ENCODE measurements at regions not wholly inside any gene's neighbourhood (a gene's known extent, or its start where the extent isn't known, plus 50 kb on each side); places are given as distances from the start of the nearest gene placed in this dataset.

- CTCF ChIA-PET, result no interaction called here
- DNase-seq (ENCODE audit: low read depth, low spot score), result no peak
- no peak overlapping the region for H3K4me3 ChIP-seq (ENCODE audit: low read depth, low read length)
- POLR2A ChIA-PET, result no interaction called here
- TF ChIP-seq CTCF (IDR thresholded peaks at IDR 0.05; ENCODE audit: insufficient read depth, low read length, missing control alignments), result no peak
Observed at GRCh38 chr6:153623496-153623895, 415.5 kb upstream of the OPRM1 start.

- DNase-seq (ENCODE audit: low read depth, low spot score), result no peak
- POLR2A ChIA-PET, result no interaction called here
- H3K4me3 ChIP-seq (ENCODE audit: low read depth, low read length), result no peak overlapping the region
- CTCF ChIA-PET, result no interaction called here
- no peak for TF ChIP-seq CTCF (IDR thresholded peaks at IDR 0.05; ENCODE audit: insufficient read depth, low read length, missing control alignments)
Observed at GRCh38 chr6:153621491-153621890, 417.5 kb upstream of the OPRM1 start.

GRCh38 chr6:153621070-153621469, 418.0 kb upstream of the OPRM1 start:
- ChIA-PET POLR2A (no interaction called here), CTCF (no interaction called here)
- no peak for TF ChIP-seq CTCF (IDR thresholded peaks at IDR 0.05; ENCODE audit: insufficient read depth, low read length, missing control alignments)
- DNase-seq (ENCODE audit: low read depth, low spot score), result no peak
- no peak overlapping the region for H3K4me3 ChIP-seq (ENCODE audit: low read depth, low read length)

GRCh38 chr6:153618371-153619322, 420.4 kb upstream of the OPRM1 start:
- ChIA-PET CTCF (no interaction called here), POLR2A (no interaction called here)
- no peak for TF ChIP-seq CTCF (IDR thresholded peaks at IDR 0.05; ENCODE audit: insufficient read depth, low read length, missing control alignments)
- H3K4me3 ChIP-seq (ENCODE audit: low read depth, low read length), result no peak overlapping the region
- no peak for DNase-seq (ENCODE audit: low read depth, low spot score)

GRCh38 chr6:153616506-153616905, 422.5 kb upstream of the OPRM1 start:
- no peak for DNase-seq (ENCODE audit: low read depth, low spot score)
- POLR2A ChIA-PET, result no interaction called here
- no peak overlapping the region for H3K4me3 ChIP-seq (ENCODE audit: low read depth, low read length)
- CTCF ChIA-PET, result no interaction called here
- no peak for TF ChIP-seq CTCF (IDR thresholded peaks at IDR 0.05; ENCODE audit: insufficient read depth, low read length, missing control alignments)

GRCh38 chr6:153613719-153614455, 425.2 kb upstream of the OPRM1 start:
- ChIA-PET POLR2A (no interaction called here), CTCF (no interaction called here)
- no peak overlapping the region for H3K4me3 ChIP-seq (ENCODE audit: low read depth, low read length)
- no peak for TF ChIP-seq CTCF (IDR thresholded peaks at IDR 0.05; ENCODE audit: insufficient read depth, low read length, missing control alignments)
- DNase-seq (ENCODE audit: low read depth, low spot score), result no peak

Measured in AG04449 (cell line).